ENCODE measurements at regions not wholly inside any gene's neighbourhood (a gene's known extent, or its start where the extent isn't known, plus 50 kb on each side); places are given as distances from the start of the nearest gene placed in this dataset.

DNA sequence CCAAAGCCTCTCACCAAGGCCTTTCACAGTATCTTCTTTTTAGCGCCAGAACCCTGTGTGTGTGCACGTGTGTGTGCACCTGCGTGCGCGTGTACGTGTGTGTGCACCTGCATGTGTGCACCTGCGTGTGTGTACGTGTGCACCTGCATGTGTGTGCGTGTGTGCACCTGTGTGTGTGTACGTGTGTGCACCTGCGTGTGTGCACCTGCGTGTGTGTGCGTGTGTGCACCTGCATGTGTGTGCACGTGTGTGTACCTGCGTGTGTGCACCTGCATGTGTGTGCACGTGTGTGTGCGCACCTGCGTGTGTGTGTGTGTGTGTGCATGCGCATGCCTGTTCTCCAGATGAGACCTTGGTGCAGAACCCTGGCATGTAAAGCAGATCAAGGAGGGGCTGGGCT, 131.4 kb upstream of the HDAC4 start:
- intact Hi-C loops (cut with DNase I), result no loop called here
- WGBS, 2 donors, result 80 to 82% methylated on average over 19 of the region's 19 CpGs
- FAIRE-seq (no peak), ATAC-seq (no peak), DNase-seq (no peak)
- H3K4me3 ChIP-seq, result no peak overlapping the region
- no peaks in the 10 kb centered on the region for H3K4me1 ChIP-seq
- TF ChIP-seq, protein P1, sequence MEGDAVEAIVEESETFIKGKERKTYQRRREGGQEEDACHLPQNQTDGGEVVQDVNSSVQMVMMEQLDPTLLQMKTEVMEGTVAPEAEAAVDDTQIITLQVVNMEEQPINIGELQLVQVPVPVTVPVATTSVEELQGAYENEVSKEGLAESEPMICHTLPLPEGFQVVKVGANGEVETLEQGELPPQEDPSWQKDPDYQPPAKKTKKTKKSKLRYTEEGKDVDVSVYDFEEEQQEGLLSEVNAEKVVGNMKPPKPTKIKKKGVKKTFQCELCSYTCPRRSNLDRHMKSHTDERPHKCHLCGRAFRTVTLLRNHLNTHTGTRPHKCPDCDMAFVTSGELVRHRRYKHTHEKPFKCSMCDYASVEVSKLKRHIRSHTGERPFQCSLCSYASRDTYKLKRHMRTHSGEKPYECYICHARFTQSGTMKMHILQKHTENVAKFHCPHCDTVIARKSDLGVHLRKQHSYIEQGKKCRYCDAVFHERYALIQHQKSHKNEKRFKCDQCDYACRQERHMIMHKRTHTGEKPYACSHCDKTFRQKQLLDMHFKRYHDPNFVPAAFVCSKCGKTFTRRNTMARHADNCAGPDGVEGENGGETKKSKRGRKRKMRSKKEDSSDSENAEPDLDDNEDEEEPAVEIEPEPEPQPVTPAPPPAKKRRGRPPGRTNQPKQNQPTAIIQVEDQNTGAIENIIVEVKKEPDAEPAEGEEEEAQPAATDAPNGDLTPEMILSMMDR (IDR thresholded peaks at IDR 0.05), result no peak
- no peaks in the 10 kb centered on the region for H3K27me3 ChIP-seq
- H3K27ac ChIP-seq, result no peak overlapping the region
- no peaks in the 10 kb centered on the region for H3K36me3 ChIP-seq
- no peaks in the 10 kb centered on the region for H3K9me3 ChIP-seq

- DNase-seq, result no peak
Measured at GRCh38 chr2:239531456-239532241, 130.8 kb upstream of the HDAC4 start.

DNA sequence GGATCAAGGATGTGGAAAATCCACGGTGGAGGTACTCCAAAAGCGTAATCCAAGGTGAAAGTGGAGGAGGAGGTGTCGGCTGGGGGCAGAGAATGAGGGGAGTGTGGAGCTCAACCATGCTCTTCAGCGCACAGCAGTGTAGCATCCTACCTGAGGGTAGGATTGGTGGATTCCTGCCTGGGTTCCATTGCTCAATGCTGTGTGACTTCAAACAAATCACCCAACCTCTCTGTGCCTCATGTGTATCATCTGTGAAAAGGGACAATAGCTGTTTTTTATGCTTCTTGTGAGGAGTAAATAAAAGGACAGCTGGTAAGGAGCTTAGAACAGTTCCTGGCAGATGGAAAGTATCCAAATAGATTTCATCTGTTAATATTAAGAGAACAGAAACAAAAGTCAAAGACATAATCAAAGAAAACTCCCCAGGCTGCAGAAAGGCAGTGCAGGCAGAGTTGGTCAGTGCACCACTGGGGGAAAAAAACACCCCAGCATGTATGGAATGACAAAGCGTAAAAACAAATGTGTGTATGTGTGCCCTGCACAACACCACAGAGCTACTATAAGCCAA, 130.0 kb upstream of the HDAC4 start:
- no peaks in the 10 kb centered on the region for H3K4me1 ChIP-seq
- intact Hi-C loops (cut with DNase I), result no loop called here
- H3K27ac ChIP-seq, result no peak overlapping the region
- H3K36me3 ChIP-seq, result no peaks in the 10 kb centered on the region
- ATAC-seq (no peak), FAIRE-seq (no peak), DNase-seq (no peak)
- no peaks in the 10 kb centered on the region for H3K27me3 ChIP-seq
- no peaks in the 10 kb centered on the region for H3K9me3 ChIP-seq
- TF ChIP-seq, protein P1 (IDR thresholded peaks at IDR 0.05), result no peak
- H3K4me3 ChIP-seq, result no peak overlapping the region
- 83 to 86% methylated on average over 5 of the region's 5 CpGs for whole genome bisulfite sequencing, 2 donors

More at GRCh38 chr2:239531456-239532241, 130.8 kb upstream of the HDAC4 start:
- no peaks in the 10 kb centered on the region for H3K36me3 ChIP-seq
- ATAC-seq (peak in 3 of 4 donors; percentile 44 to 78 (median 77)), FAIRE-seq (no peak)
- no peak overlapping the region for H3K27ac ChIP-seq
- no peaks in the 10 kb centered on the region for H3K4me1 ChIP-seq
- no peak overlapping the region for H3K4me3 ChIP-seq
- 37 to 46% methylated on average over 18 of the region's 18 CpGs for WGBS, 2 donors
- intact Hi-C loops (cut with DNase I), result no loop called here
- H3K27me3 ChIP-seq, result no peaks in the 10 kb centered on the region
- no peaks in the 10 kb centered on the region for H3K9me3 ChIP-seq
- TF ChIP-seq, protein P1 (IDR thresholded peaks at IDR 0.05), result no peak

DNA sequence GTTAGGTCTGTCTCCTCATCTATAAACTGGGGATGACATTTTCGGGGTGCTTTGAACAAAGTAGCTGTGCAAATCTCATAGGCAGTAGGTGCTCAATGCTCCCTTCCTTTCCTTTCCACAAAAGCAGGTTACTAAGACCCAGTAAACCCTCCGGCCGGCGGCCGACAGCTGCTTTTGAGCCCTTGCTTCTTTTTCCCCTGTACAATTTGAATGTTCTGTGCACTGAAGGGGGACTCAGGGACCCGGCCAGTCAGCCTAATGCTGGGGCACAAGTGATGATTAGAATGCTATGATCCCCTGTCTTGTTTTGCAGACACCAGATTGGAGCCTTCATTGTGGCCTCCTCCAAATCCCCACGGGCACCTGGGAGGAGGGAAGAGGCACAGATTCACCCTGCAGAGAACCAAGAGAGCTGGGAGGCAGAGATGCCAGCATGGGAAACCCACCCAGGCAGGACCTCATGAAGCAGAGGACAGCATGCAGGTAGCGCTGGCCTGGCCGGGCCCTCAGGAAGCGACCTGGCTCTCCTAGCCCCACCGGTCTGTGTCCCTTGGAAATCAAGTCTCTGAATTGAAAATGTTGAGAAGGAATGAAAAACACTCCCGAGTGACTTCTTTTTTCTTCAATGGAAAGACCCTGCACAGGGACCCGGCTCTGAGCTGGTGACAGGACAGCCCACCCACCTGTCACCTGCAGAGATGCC, 128.6 kb upstream of the HDAC4 start:
- Histone ChIP-seq H3K4me1 (no peaks in the 10 kb centered on the region), H3K27me3 (no peaks in the 10 kb centered on the region), H3K36me3 (no peaks in the 10 kb centered on the region), H3K4me3 (no peak overlapping the region), H3K9me3 (no peaks in the 10 kb centered on the region), H3K27ac (no peak overlapping the region)
- 72 to 79% methylated on average over 13 of the region's 13 CpGs for WGBS, 2 donors
- no peak for ATAC-seq
- DNase-seq, result no peak
- intact Hi-C loops (cut with DNase I), result no loop called here
- no peak for FAIRE-seq
- TF ChIP-seq, protein P1 (IDR thresholded peaks at IDR 0.05), result no peak

Measured in pancreas (tissue), 10 donors.